H9 (cell line): ENCODE measurements at regions not wholly inside any gene's neighbourhood (a gene's known extent, or its start where the extent isn't known, plus 50 kb on each side); places are given as distances from the start of the nearest gene placed in this dataset.

Source experiments
- DNase-seq: peaks from one replicate; pipeline ENCODE4 v3.0.0-alpha.2; 2017
- H2AFZ ChIP-seq: one replicate; pipeline ENCODE4 v1.6.1; 2013; ENCODE audit warnings: mild to moderate bottlenecking, low read length, control low read depth, moderate library complexity
- H2AK5ac ChIP-seq: 2 replicates; pipeline ENCODE4 v1.6.1; 2013; ENCODE audit warnings: low read length, control low read depth, mixed read lengths; ENCODE audit not compliant: insufficient read length
- H2BK120ac ChIP-seq: one replicate; pipeline ENCODE4 v1.6.1; 2013; ENCODE audit warnings: low read depth, mild to moderate bottlenecking, low read length, control low read depth, inconsistent platforms; ENCODE audit not compliant: poor library complexity, severe bottlenecking
- H2BK12ac ChIP-seq: 2 replicates; pipeline ENCODE4 v1.6.1; 2013; ENCODE audit warnings: low read length, control low read depth, mixed read lengths, low read depth; ENCODE audit not compliant: insufficient read length
- H2BK15ac ChIP-seq: 2 replicates; pipeline ENCODE4 v1.6.1; 2013; ENCODE audit warnings: low read depth, low read length, control low read depth
- H2BK20ac ChIP-seq: one replicate; pipeline ENCODE4 v1.6.1; 2013; ENCODE audit warnings: low read depth, mild to moderate bottlenecking, low read length, control low read depth, inconsistent platforms; ENCODE audit not compliant: poor library complexity, severe bottlenecking
- H2BK5ac ChIP-seq: 2 replicates; pipeline ENCODE4 v1.6.1; 2013; ENCODE audit warnings: low read length, control low read depth, mixed read lengths; ENCODE audit not compliant: insufficient read length
- H3K14ac ChIP-seq: 2 replicates; pipeline ENCODE4 v1.6.1; 2013; ENCODE audit warnings: low read length, control low read depth; ENCODE audit not compliant: insufficient read depth
- H3K18ac ChIP-seq: 2 replicates; pipeline ENCODE4 v1.6.1; 2013; ENCODE audit warnings: low read depth, mild to moderate bottlenecking, mixed read lengths, low read length, control low read depth; ENCODE audit not compliant: insufficient read length
- H3K23ac ChIP-seq: 2 replicates; pipeline ENCODE4 v1.6.1; 2013; ENCODE audit warnings: low read length, control low read depth, mixed read lengths, low read depth; ENCODE audit not compliant: insufficient read length
- H3K23me2 ChIP-seq: 2 replicates; pipeline ENCODE4 v1.6.1; 2013; ENCODE audit warnings: low read depth, mild to moderate bottlenecking, mixed read lengths, low read length, control low read depth; ENCODE audit not compliant: insufficient read length, poor library complexity, severe bottlenecking
- H3K27ac ChIP-seq: 2 replicates; pipeline ENCODE4 v1.5.1; 2013; ENCODE audit warnings: low read length, control low read depth, mixed read lengths, low read depth; ENCODE audit not compliant: insufficient read length
- H3K27me3 ChIP-seq: 2 replicates; pipeline ENCODE4 v1.6.1; 2013; ENCODE audit warnings: low read length, control low read depth, inconsistent platforms; ENCODE audit not compliant: insufficient read depth
- H3K4ac ChIP-seq: 2 replicates; pipeline ENCODE4 v1.6.1; 2013; ENCODE audit warnings: low read depth, mild to moderate bottlenecking, control low read depth, inconsistent platforms, low read length, moderate library complexity
- H3K4me1 ChIP-seq: 2 replicates; pipeline ENCODE4 v1.6.1; 2013; ENCODE audit warnings: low read length, control low read depth, inconsistent platforms; ENCODE audit not compliant: insufficient read depth
- H3K4me2 ChIP-seq: 2 replicates; pipeline ENCODE4 v1.6.1; 2013; ENCODE audit warnings: low read length, control low read depth, mixed read lengths; ENCODE audit not compliant: insufficient read length, insufficient read depth
- H3K56ac ChIP-seq: 2 replicates; pipeline ENCODE4 v1.6.1; 2013; ENCODE audit warnings: low read depth, mild to moderate bottlenecking, mixed read lengths, low read length, control low read depth; ENCODE audit not compliant: insufficient read length
- H3K79me1 ChIP-seq: 2 replicates; pipeline ENCODE4 v1.6.1; 2013; ENCODE audit warnings: low read depth, mild to moderate bottlenecking, moderate library complexity, low read length, control low read depth, inconsistent platforms; ENCODE audit not compliant: insufficient read depth, poor library complexity, severe bottlenecking
- H3K79me2 ChIP-seq: 2 replicates; pipeline ENCODE4 v1.6.1; 2013; ENCODE audit warnings: low read length, control low read depth, inconsistent platforms; ENCODE audit not compliant: insufficient read depth
- H3K9ac ChIP-seq: 2 replicates; pipeline ENCODE4 v1.6.1; 2013; ENCODE audit warnings: low read length, control low read depth, mixed read lengths; ENCODE audit not compliant: insufficient read length; ENCODE audit errors: extremely low read depth
- H3K9me3 ChIP-seq: one replicate; pipeline ENCODE4 v1.6.1; 2013; ENCODE audit warnings: low read depth, low read length, inconsistent platforms; ENCODE audit not compliant: control insufficient read depth
- H3T11ph ChIP-seq: one replicate; pipeline ENCODE4 v1.6.1; 2013; ENCODE audit warnings: mild to moderate bottlenecking, low read length, control low read depth, inconsistent platforms
- H4K20me1 ChIP-seq: one replicate; pipeline ENCODE4 v1.6.1; 2013; ENCODE audit not compliant: control insufficient read depth, insufficient read length, insufficient read depth
- H4K5ac ChIP-seq: 2 replicates; pipeline ENCODE4 v1.6.1; 2013; ENCODE audit warnings: low read depth, mild to moderate bottlenecking, mixed read lengths, low read length, control low read depth; ENCODE audit not compliant: insufficient read length
- H4K8ac ChIP-seq: replicated peaks from 2 replicates; pipeline ENCODE4 v1.6.1; 2013; ENCODE audit warnings: low read length, control low read depth, mixed read lengths, low read depth; ENCODE audit not compliant: insufficient read length
- H4K91ac ChIP-seq: 2 replicates; pipeline ENCODE4 v1.6.1; 2013; ENCODE audit warnings: low read depth, mild to moderate bottlenecking, moderate library complexity, mixed read lengths, low read length, control low read depth; ENCODE audit not compliant: insufficient read length
- H3K27ac Mint-ChIP-seq, 3 experiments: 2 replicates in 2 of 3; 3 replicates in 1 of 3; pipeline ENCODE4 v1.8.0; 2020 to 2021; ENCODE audit warnings: mixed read lengths in 3 of 3, mild to moderate bottlenecking in 1 of 3, moderate library complexity in 1 of 3
- H3K27me3 Mint-ChIP-seq: 2 replicates; pipeline ENCODE4 v1.8.0; 2021; ENCODE audit warnings: low read depth, mild to moderate bottlenecking, moderate library complexity, mixed read lengths
- H3K36me3 Mint-ChIP-seq, 3 experiments: 2 replicates in 2 of 3; 3 replicates in 1 of 3; pipeline ENCODE4 v1.8.0; 2020 to 2021; ENCODE audit warnings: low read depth in 3 of 3, mixed read lengths in 3 of 3; ENCODE audit not compliant: insufficient read depth in 1 of 3
- H3K4me1 Mint-ChIP-seq, 2 experiments: 2 replicates each; pipeline ENCODE4 v1.8.0; 2020; ENCODE audit warnings: mixed read lengths in 2 of 2
- H3K4me3 Mint-ChIP-seq, 2 experiments: 2 replicates in 1 of 2; 3 replicates in 1 of 2; pipeline ENCODE4 v1.8.0; 2020 to 2021; ENCODE audit warnings: mild to moderate bottlenecking in 2 of 2, mixed read lengths in 2 of 2, moderate library complexity in 1 of 2
- H3K9me3 Mint-ChIP-seq, 2 experiments: 2 replicates in 1 of 2; 3 replicates in 1 of 2; pipeline ENCODE4 v1.8.0; 2020; ENCODE audit warnings: mild to moderate bottlenecking in 2 of 2, mixed read lengths in 2 of 2, moderate library complexity in 1 of 2
- WGBS: extraction: QIAGEN DNeasy Blood & Tissue Kit; methylation state at CpG from one replicate; pipeline ENCODE4 v1.1.7; 2013; ENCODE audit warnings: missing lambda C conversion rate, low lambda C conversion rate, mixed read lengths; ENCODE audit not compliant: insufficient read length; ENCODE audit errors: extremely low coverage; 5-methylcytosine and 5-hydroxymethylcytosine counted together
- TF ChIP-seq, protein P1 (sequence below): fragments of 200-600 bp; sonication (generic); conservative IDR thresholded peaks from 3 replicates; pipeline ENCODE4 v1.8.0; 2021; ENCODE audit warnings: antibody characterized with exemption, mild to moderate bottlenecking

DNA sequence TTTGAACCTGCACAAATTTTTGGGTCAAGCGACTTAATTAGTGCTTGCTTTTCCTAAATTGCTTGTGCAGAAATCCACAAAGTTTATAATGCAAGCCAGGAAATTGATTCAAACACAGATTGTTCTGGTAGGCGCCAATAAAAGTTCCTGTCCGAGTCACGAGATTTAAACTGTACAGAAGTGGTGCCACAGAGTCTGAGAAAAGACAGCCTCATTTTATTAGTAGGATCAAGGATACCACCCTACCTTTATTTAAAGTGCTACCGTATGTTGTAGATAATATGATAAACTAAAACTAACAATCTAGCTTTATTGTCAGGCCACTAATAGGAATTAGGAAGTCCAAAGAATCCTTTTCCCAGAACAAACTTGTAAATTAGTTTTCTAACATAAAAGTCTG lies 696.7 kb downstream of the TNS3 start:
- no peaks in the 10 kb centered on the region for H3K36me3 Mint-ChIP-seq
- Histone ChIP-seq H3K79me2 (no peaks in the 10 kb centered on the region), H4K8ac (no peak overlapping the region), H2AFZ (no peak overlapping the region), H3K79me1 (no peaks in the 10 kb centered on the region), H2BK15ac (no peak overlapping the region), H4K91ac (no peak overlapping the region), H3K56ac (no peak overlapping the region), H4K5ac (no peak overlapping the region), H3K4me2 (no peak overlapping the region), H2BK5ac (no peak overlapping the region), H3K18ac (no peak overlapping the region), H3K9ac (no peak overlapping the region), H3K4ac (no peak overlapping the region), H3K14ac (no peak overlapping the region), H3K27me3 (no peaks in the 10 kb centered on the region; the same call in 1 of the 2 replicates), H2BK20ac (no peak overlapping the region), H2BK12ac (no peak overlapping the region), H3T11ph (no peak overlapping the region), H3K23ac (no peak overlapping the region), H3K27ac (no peak overlapping the region), H2BK120ac (no peak overlapping the region), H3K4me1 (no peaks in the 10 kb centered on the region), H3K9me3 (no peaks in the 10 kb centered on the region), H3K23me2 (no peaks in the 10 kb centered on the region), H4K20me1 (no peaks in the 10 kb centered on the region), H2AK5ac (no peak overlapping the region)
- H3K9me3 Mint-ChIP-seq = peaks cover 3% of the 10 kb centered on the region in 2 experiments; a peak in 2 of 5 replicates
- no peak overlapping the region for H3K27ac Mint-ChIP-seq
- WGBS = no CpG with 5 or more reads among the region's 5 CpGs
- no peaks in the 10 kb centered on the region for H3K27me3 Mint-ChIP-seq
- no peak overlapping the region for H3K4me3 Mint-ChIP-seq
- peaks cover 10 to 13% of the 10 kb centered on the region in 2 experiments for H3K4me1 Mint-ChIP-seq
- no peak for DNase-seq
- TF ChIP-seq, protein P1, sequence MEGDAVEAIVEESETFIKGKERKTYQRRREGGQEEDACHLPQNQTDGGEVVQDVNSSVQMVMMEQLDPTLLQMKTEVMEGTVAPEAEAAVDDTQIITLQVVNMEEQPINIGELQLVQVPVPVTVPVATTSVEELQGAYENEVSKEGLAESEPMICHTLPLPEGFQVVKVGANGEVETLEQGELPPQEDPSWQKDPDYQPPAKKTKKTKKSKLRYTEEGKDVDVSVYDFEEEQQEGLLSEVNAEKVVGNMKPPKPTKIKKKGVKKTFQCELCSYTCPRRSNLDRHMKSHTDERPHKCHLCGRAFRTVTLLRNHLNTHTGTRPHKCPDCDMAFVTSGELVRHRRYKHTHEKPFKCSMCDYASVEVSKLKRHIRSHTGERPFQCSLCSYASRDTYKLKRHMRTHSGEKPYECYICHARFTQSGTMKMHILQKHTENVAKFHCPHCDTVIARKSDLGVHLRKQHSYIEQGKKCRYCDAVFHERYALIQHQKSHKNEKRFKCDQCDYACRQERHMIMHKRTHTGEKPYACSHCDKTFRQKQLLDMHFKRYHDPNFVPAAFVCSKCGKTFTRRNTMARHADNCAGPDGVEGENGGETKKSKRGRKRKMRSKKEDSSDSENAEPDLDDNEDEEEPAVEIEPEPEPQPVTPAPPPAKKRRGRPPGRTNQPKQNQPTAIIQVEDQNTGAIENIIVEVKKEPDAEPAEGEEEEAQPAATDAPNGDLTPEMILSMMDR = no peak
